ENCODE measurements at regions not wholly inside any gene's neighbourhood (a gene's known extent, or its start where the extent isn't known, plus 50 kb on each side); places are given as distances from the start of the nearest gene placed in this dataset.

DNA sequence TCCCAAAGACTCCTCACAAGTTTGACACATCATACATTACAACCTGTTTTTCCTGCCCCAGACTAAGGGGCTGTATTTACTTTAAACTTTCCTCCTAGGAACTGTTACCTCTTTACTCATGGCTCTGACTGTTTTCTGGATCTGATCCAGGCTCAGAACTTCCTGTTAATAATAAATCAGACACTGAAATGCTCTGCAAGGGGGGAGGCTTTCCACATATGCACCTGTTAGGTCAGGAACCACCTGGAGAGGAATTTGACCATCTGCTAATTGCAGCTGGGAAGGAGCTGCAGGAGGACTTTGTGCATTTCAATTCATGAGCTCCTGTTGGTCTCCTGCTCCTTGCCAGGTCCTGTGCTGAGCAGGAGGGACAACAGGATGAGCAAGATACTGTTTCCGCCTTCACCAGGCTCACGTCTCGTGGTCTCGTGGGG is 476.9 kb upstream of the CDH5 start:
- no peaks in the 10 kb centered on the region for H3K36me3 ChIP-seq (replicated peaks in 1 of 2; ENCODE audit: insufficient read depth in 1 of 2, low read depth in 2 of 2)
- no peaks in the 10 kb centered on the region for H3K27me3 ChIP-seq
- 43 to 100% methylated on average over 3 to 4 of the region's 4 CpGs for WGBS, 2 donors
- H3K4me1 ChIP-seq, result no peaks in the 10 kb centered on the region
- ATAC-seq (peak; percentile 35), DNase-seq (peak in 1 of 4 donors; percentile 2)
- intact Hi-C loops (cut with DNase I), result no loop called here
- H3K27ac ChIP-seq, result no peak overlapping the region
- H3K9me3 ChIP-seq, result no peaks in the 10 kb centered on the region
- no peak for TF ChIP-seq POLR2A (IDR thresholded peaks at IDR 0.05)
- TF ChIP-seq, protein P1, sequence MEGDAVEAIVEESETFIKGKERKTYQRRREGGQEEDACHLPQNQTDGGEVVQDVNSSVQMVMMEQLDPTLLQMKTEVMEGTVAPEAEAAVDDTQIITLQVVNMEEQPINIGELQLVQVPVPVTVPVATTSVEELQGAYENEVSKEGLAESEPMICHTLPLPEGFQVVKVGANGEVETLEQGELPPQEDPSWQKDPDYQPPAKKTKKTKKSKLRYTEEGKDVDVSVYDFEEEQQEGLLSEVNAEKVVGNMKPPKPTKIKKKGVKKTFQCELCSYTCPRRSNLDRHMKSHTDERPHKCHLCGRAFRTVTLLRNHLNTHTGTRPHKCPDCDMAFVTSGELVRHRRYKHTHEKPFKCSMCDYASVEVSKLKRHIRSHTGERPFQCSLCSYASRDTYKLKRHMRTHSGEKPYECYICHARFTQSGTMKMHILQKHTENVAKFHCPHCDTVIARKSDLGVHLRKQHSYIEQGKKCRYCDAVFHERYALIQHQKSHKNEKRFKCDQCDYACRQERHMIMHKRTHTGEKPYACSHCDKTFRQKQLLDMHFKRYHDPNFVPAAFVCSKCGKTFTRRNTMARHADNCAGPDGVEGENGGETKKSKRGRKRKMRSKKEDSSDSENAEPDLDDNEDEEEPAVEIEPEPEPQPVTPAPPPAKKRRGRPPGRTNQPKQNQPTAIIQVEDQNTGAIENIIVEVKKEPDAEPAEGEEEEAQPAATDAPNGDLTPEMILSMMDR (IDR thresholded peaks at IDR 0.05), result no peak
- no peak overlapping the region for H3K4me3 ChIP-seq

DNA sequence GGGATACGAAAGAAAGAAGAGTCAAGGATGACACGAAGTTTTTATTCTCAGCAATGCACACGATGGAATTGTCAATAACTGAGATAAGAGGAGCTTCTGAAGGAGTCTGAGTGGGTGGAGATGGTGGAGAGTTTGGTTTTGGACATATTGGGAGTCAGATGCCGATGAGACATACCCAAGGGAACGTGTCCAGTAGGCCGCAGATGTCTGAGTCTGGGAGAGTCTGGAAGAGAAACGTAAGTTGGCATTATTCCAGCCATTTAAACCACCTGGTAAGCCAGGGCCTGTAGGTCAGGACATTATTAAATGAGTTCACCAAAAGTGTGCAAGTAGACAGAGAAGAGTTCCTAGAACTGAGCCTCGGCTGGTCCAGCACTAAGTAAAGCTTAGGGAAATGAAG is 478.3 kb upstream of the CDH5 start:
- TF ChIP-seq, protein P1 (IDR thresholded peaks at IDR 0.05), result no peak
- TF ChIP-seq POLR2A (IDR thresholded peaks at IDR 0.05), result no peak

DNA sequence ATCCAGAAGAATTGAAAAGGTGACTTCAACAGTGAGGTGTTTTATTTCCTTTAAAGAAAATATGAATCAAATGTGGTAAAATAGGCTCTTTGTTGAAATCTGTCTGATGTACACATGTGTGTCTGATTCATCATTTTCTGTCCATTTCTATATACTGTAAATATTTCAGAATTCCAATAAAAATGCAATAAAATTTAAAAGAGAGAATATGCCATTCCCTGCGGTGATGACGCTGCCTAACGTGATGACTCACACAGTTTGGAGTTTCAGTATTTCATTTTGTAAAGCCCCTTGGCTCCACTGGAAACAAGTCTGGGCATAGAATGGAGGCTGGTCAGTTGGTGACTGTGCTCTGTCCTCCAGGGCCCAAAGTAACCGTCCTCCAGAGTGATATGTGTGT is 482.5 kb upstream of the CDH5 start:
- H3K4me3 ChIP-seq, result no peak overlapping the region
- no peak for DNase-seq
- H3K27ac ChIP-seq, result no peak overlapping the region
- no peaks in the 10 kb centered on the region for H3K4me1 ChIP-seq
- no peaks in the 10 kb centered on the region for H3K9me3 ChIP-seq
- H3K27me3 ChIP-seq, result no peaks in the 10 kb centered on the region
- intact Hi-C loops (cut with DNase I), result no loop called here
- TF ChIP-seq, protein P1 (IDR thresholded peaks at IDR 0.05), result no peak
- TF ChIP-seq POLR2A (IDR thresholded peaks at IDR 0.05), result no peak
- H3K36me3 ChIP-seq (replicated peaks in 1 of 2; ENCODE audit: insufficient read depth in 1 of 2, low read depth in 2 of 2), result no peaks in the 10 kb centered on the region
- no peak for ATAC-seq
- 75 to 82% methylated on average over 4 of the region's 4 CpGs for WGBS, 2 donors

More for the DNA sequence above, 478.3 kb upstream of the CDH5 start:
- WGBS, 2 donors, result 56 to 62% methylated on average over 8 of the region's 8 CpGs
- H3K4me1 ChIP-seq, result no peaks in the 10 kb centered on the region
- ATAC-seq (no peak), DNase-seq (no peak)
- intact Hi-C loops (cut with DNase I), result no loop called here
- no peak overlapping the region for H3K27ac ChIP-seq
- no peak overlapping the region for H3K4me3 ChIP-seq
- no peaks in the 10 kb centered on the region for H3K27me3 ChIP-seq
- no peaks in the 10 kb centered on the region for H3K9me3 ChIP-seq
- no peaks in the 10 kb centered on the region for H3K36me3 ChIP-seq (replicated peaks in 1 of 2; ENCODE audit: insufficient read depth in 1 of 2, low read depth in 2 of 2)

DNA sequence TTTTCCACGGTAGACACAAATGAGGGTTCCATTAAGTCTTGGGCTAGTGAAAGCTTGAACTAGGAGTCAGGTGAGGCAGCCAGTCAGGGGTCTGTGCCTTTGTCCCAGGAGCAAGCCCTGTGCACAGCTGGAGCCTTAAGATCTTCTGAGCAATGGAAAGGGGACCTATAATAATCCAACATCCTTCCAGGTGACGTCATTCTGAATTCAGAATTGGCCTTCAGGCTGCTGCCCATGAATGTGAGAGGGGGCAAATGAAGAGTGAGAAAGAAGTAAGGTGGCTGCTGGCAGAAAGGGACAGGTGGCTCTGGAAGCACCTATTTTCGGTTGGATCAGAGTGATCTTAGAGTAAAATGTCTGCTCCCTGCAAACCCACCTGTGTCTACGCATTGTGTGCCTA is 488.1 kb upstream of the CDH5 start:
- H3K36me3 ChIP-seq (replicated peaks in 1 of 2; ENCODE audit: insufficient read depth in 1 of 2, low read depth in 2 of 2), result no peaks in the 10 kb centered on the region
- WGBS, 2 donors, result 64 to 68% methylated on average over 4 of the region's 4 CpGs

DNA sequence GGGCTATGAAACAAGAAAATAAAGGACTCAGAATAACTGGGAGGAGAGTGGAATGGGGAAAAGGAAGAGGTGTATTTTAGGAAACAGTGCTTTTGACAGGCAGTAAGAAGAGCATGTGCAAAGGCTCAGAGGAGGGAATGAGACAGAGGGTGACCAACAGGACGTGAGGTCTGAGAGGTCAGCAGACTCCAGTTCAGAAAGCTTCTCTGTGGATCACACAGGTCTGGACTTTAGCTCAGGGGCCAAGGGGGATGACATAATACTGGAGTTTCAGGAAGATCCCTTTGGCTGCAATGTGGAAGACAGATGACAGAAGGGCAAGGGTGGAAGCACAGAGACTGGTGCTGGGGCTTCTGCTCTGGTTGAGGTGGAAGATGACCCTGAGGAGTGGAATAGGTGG is 489.9 kb upstream of the CDH5 start:
- DNase-seq (no peak), ATAC-seq (no peak)
- Histone ChIP-seq H3K4me3 (no peak overlapping the region), H3K27me3 (no peaks in the 10 kb centered on the region), H3K9me3 (no peaks in the 10 kb centered on the region), H3K4me1 (no peaks in the 10 kb centered on the region), H3K27ac (no peak overlapping the region), H3K36me3 (replicated peaks in 1 of 2; ENCODE audit: insufficient read depth in 1 of 2, low read depth in 2 of 2) (no peaks in the 10 kb centered on the region)
- TF ChIP-seq POLR2A (IDR thresholded peaks at IDR 0.05), result no peak
- TF ChIP-seq, protein P1 (IDR thresholded peaks at IDR 0.05), result no peak
- intact Hi-C loops (cut with DNase I), result no loop called here
- whole genome bisulfite sequencing, 2 donors, result 28 to 38% methylated on average over 1 of the region's 1 CpG

More for the DNA sequence above, 488.1 kb upstream of the CDH5 start:
- no peak for DNase-seq
- Histone ChIP-seq H3K27ac (no peak overlapping the region), H3K4me1 (no peaks in the 10 kb centered on the region), H3K4me3 (no peak overlapping the region), H3K9me3 (no peaks in the 10 kb centered on the region), H3K27me3 (no peaks in the 10 kb centered on the region)
- TF ChIP-seq, protein P1 (IDR thresholded peaks at IDR 0.05), result no peak
- TF ChIP-seq POLR2A (IDR thresholded peaks at IDR 0.05), result no peak
- ATAC-seq, result no peak
- intact Hi-C loops (cut with DNase I), result no loop called here
